GM19452 (cell line): ENCODE measurements at regions not wholly inside any gene's neighbourhood (a gene's known extent, or its start where the extent isn't known, plus 50 kb on each side); places are given as distances from the start of the nearest gene placed in this dataset.

Experiments
- ATAC-seq: cut with Tn5 transposase; IDR thresholded peaks from one replicate; pipeline ENCODE4 v1.9.1; 2021; ENCODE audit not compliant: unreplicated experiment

DNA sequence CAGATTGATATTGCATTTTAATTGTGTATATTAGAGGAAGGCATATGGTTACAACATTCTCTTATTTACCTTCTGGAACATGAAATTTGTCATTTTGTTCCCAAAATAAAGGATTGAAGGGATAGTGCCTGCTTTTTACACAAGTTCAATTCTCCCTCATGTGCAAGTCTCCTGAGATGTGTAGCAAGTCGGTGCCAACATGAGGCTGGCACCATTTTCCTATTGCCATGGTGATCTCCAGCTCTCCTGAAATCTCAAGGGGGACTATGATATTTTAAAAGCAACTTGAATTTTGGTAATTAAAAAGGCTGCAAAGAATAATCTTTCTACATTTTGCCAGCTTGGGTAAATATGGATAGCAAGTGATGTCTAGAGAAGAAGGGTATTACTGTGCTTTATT lies 693.3 kb upstream of the WWC1 start:
- ATAC-seq: no peak

DNA sequence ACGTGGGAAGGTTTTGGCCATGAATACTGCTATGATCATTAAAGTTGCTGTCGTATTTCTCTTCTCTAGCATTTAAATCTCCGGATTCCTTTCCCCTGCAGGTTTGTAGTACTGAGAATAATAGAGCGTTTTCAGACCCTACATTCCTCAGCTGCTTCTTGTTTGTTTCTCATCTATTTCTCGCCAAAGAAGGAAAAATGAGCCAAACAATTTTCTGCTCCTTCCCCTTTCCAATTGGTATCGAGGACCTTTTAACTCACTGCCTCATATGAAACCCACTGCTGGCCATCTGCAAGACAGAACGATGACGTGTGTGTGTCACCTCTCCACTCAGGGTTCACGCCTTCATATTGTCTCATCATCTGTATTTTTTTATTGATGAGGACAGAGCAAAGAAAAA lies 689.4 kb upstream of the WWC1 start:
- ATAC-seq: no peak

DNA sequence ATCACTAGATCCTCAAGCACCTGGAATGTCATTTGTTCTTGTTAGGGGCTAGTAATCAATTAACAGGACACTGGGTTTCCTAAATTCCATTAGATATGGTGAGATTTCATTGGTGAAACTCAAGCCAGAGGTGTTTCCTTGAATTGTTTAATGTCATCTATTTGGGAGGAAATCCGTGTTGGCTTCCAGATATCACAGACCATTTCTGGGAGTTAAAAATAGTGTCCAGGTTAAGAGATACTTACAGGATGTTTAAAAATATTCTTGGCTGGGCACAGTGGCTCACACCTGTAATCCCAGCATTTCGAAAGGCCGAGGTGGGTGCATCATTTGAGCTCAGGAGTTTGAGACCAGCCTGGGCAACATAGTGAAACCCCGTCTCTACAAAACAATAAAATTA lies 688.3 kb upstream of the WWC1 start:
- ATAC-seq: no peak

DNA sequence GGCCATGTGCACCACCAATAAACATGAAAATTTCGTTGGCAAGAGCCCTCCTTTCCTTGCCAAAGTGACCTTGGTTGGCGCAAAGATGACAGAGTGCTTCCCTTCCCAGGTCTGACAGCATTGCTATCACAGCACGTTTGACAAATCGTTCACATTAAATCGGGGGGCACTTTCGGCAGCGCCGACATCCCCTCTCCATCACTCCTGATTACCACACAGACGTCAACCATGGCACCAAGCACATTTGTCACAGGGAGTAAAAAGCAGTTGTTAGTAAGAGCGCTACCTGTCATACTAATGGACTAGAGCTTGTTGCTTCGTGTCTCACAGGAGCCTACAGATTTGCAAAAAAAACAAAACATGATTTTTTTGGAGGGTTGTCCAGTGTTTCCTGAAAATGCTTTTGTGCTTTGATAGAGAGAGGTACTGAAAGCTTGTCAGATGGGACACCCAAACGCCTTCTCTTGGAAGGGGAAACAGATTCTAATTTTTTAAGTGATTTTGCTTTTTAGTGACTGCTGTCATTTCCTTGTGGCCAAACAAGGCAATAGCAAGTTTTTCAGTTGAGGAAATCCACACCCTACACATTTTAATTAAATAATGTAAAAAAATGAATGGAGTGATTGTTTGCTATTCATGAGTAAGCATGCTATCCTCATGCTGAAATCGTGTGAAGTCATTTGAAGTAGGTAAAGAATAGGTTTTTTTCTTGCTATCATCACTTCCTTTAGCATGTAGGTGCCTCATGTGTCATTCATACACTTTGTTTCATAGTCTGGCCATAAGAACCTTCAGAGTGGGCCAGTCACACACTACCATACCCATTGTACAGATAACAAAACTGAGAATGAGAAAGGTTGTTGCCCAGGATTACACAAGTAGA lies 682.8 kb upstream of the WWC1 start:
- ATAC-seq: no peak

- ATAC-seq: no peak
Measured at GRCh38 chr5:167614294-167615021, 677.0 kb upstream of the WWC1 start.

GRCh38 chr5:167616043-167616890 lies 675.2 kb upstream of the WWC1 start:
- no peak for ATAC-seq

DNA sequence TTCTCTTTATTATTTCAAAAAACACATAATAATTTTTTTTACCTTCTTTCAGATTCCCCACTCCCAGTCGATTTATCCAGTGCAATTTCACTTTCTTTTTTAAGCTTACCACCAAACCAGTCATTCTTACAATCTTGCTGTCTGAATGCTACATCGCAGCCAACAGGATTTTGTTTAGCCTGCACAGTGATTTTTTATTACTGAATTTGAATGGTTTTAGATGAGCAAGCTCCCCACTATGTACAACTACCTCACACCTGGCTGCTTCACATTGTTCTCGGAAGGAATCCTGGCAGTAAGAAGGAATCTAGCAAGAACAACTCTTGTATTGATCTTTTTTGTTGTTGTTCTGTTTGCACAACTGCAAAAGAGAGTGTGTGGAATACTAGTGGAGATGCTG lies 668.1 kb upstream of the WWC1 start:
- no peak for ATAC-seq

DNA sequence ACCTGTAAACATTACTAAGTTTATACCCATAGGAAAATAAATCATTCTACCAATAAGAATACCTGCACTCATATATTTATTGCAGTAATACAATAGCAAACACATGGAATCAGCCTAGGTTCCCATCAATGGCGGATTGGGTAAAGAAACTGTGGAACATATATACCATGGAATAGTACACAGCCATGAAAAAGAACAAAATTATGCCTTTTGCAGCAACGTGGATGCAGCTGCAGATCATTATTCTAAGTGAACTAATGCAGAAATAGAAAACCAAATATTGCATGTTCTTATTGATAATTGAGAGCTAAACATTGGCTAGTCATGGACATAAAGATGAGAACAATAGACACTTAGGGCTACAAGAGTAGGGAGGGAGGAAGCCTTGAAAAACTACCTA lies 667.4 kb upstream of the WWC1 start:
- ATAC-seq: no peak

DNA sequence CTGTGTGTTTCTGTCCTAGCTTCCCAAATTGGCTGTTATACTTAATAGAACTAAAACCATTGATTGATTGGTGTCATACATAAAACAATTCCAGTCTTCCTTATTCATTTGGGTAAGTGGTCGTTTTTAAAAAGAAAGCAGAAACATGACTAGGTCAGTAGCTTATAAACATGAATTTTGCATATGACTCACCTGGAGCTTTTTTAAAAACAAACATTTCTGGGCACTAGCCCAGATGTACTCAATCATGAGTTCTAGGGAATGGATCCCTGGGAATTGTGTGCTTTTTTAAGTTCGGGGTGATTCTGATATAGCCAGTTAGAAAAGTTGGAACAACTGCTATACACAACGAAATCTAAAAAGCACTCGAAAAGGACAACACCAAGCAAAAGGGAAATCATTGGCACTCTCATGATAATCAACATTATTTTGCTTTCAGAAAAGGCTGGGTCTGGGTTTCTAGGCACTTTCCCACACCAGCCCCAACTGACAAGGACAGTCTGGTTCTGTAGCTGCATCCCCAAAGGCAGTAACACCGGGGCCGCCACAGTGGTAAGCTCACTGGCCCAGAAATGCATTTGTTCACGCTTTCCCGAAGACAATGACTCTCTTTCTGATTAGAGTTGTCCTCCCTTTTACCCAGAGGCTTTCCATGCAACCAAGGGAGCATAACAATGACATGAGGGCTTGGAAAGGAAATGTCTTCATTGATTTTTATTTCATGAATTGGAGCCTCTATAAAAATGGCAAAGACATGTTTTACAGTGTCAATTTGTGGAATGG lies 664.9 kb upstream of the WWC1 start:
- no peak for ATAC-seq

DNA sequence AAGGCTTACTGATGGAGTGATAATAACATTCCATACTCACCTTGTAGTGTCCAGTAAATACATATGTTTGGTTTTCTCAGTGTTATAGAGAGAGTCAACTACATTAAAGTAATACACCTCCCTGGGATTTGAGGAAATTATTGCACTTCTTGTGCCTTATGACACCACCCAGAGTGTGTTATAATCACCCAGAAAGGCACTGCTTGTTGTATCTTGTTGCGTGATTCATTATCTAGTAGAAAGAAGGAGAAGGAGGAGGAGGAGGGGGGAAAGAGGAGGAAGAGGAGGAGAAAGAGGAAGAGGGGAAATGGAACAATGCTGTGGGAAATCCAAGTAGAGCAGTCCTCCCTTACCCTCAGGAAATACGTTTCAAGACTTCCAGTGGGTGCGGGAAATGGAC lies 661.8 kb upstream of the WWC1 start:
- no peak for ATAC-seq

GRCh38 chr5:167631191-167631590 lies 660.3 kb upstream of the WWC1 start:
- ATAC-seq: no peak

DNA sequence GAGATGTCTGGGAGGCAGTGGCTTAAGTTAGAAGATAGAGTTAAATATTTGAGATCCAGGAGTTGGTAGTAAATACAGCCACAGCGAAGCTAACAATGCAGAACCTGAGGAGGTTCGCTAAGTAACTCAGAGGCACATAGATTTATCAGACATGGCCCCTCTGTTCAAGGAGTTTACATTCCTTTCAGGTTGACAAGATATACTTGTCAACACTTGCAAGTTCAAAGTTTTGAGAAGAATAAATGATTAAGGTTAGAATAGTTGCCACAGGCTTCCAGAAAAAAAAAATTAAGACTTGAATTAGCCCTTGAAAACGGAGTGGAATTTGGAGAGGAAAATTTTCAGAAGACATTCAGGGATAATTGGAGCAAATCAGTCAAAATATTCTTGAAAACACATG lies 658.3 kb upstream of the WWC1 start:
- ATAC-seq: no peak

DNA sequence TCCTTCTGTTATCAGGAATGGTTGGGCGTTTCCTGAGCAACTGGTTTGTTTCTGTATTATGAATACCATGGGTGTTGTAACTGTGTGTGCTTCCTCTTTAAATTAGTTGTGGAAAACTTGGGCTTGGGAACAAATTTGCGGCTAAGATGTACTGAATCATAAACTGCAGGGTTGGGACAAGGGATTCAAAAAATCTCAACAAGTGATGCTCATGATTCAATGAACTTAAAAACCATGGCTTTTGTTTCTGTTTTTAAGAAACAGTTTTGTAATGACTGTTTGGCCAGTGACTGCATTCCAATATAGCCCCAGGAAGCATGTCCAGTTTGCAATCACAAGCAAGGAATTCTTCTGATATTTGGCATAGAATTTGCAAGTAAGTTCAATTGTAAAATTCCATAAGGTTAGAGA lies 657.5 kb upstream of the WWC1 start:
- no peak for ATAC-seq

DNA sequence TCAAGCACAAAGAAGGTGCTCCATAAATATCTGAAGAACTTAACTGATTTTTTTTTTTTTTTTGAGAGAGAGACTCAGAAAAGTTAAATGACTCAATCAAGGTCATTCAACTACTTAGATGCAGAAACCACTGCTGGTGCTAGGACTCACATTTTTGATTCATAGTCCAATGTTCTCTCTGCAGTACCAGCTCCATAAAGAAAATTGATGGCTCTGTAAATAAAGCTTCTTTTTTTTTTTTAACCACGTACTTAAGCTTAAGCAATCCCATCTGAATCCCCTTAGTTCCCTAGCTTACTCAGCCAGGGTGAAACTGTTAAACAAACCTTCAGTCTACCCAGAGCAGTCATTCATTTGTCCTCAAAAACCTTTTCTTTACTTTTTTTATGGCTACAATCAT lies 657.0 kb upstream of the WWC1 start:
- ATAC-seq: no peak

GRCh38 chr5:167638816-167639215 lies 652.6 kb upstream of the WWC1 start:
- no peak for ATAC-seq

GRCh38 chr5:167639273-167639672 lies 652.2 kb upstream of the WWC1 start:
- ATAC-seq: no peak

- ATAC-seq: no peak
Measured at GRCh38 chr5:167639766-167640165, 651.7 kb upstream of the WWC1 start.

- ATAC-seq: no peak
Measured at GRCh38 chr5:167642181-167642580, 649.3 kb upstream of the WWC1 start.

DNA sequence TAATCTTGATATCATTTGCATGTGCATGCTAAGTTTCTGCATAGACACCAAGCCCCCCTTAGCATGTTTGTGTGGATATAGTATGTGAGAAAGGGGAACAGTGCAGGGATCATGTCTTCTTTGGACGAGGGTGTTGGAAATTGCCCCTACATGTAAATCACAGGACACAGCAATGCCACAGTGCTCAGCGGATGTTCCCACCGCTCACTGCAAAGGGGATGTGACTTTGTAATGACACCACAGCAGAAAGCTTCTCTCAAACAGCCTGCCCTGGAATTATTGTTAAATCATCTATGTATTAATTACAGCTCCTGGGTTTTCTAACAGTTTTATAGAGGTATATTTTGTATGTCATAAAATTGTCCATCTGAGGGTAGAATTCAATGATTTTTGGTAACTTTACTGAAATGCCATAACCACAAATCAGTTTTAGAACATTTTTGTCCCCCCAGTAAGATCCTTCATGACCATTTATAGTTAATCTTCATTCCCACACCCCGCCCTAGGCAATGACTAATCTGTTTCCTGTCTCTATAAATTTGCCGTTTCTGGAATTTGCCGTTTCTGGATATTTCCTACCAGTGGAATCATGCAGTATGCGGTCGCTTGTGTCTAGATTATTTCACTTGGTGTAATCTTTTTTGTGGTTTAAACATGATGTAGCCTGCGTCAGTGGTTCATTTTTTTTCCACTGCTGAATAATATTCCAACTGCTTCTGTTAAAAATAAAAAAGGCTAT lies 648.5 kb upstream of the WWC1 start:
- ATAC-seq: no peak

DNA sequence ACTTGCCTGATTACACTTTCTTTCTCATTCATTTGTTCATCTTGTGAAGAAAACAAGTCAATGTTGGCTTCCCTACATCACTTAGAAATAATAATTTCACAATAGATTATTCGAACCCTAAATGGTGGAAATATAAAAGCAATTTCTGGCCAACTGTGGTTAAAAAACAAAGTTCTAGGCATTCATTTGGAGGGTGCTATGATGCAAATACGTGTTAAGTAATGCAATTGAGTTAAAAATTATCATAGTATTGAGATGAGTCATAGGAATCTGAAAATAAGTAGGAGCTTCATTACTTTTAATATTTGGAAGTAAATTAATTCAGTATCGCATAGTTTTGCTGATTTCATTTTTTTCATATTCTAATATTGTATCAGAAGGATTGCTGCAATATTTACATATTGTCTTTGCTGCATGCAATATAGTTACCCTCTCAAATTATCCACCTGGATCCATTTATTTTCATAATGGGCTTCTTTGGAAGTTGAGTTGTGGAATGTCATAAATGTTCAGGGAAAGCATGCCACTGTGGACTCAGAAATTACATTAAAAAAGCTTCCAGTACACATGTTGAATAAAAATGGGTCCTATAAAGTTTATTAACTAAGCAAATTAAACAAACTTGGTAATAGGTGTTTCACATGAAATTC lies 647.7 kb upstream of the WWC1 start:
- no peak for ATAC-seq
